Keratinocyte (primary cell): ENCODE measurements at regions not wholly inside any gene's neighbourhood (a gene's known extent, or its start where the extent isn't known, plus 50 kb on each side); places are given as distances from the start of the nearest gene placed in this dataset.

ENCODE experiments used
- DNase-seq: peaks from one replicate; pipeline ENCODE4 v3.0.0-alpha.2; 2011; ENCODE audit warnings: low read depth, missing footprints, low spot score
- FAIRE-seq: peaks from 2 replicates; lab custom pipeline; 2011; peaks lifted over from hg19 to GRCh38; lab: Jason Lieb, UNC
- H2AFZ ChIP-seq: 2 replicates; pipeline ENCODE4 v1.6.0; 2012; ENCODE audit warnings: low read length, control low read depth, inconsistent platforms; ENCODE audit not compliant: control insufficient read depth
- H3K27ac ChIP-seq: 2 replicates; pipeline ENCODE4 v1.5.1; 2011; ENCODE audit warnings: low read length; ENCODE audit not compliant: control insufficient read depth, insufficient read depth
- H3K27me3 ChIP-seq: 3 replicates; pipeline ENCODE4 v1.6.0; 2011; ENCODE audit warnings: low read length; ENCODE audit not compliant: control insufficient read depth, insufficient read depth; ENCODE audit errors: extremely low read depth
- H3K36me3 ChIP-seq, 2 experiments: 2 replicates in 1 of 2; 3 replicates in 1 of 2; pipeline ENCODE4 v1.5.1; 2011; ENCODE audit warnings: low read length in 2 of 2, mild to moderate bottlenecking in 1 of 2; ENCODE audit not compliant: control insufficient read depth in 2 of 2, insufficient read depth in 2 of 2; ENCODE audit errors: extremely low read depth in 1 of 2
- H3K4me1 ChIP-seq: 3 replicates; pipeline ENCODE4 v1.5.1; 2011; ENCODE audit warnings: low read length; ENCODE audit not compliant: control insufficient read depth, insufficient read depth; ENCODE audit errors: extremely low read depth
- H3K4me2 ChIP-seq: 3 replicates; pipeline ENCODE4 v1.6.0; 2011; ENCODE audit warnings: low read depth, low read length; ENCODE audit not compliant: control insufficient read depth, insufficient read depth; ENCODE audit errors: extremely low read depth
- H3K4me3 ChIP-seq, 3 experiments: fragments of 200-600 bp in 1 of 3; sonication (generic) in 1 of 3; 2 replicates in 2 of 3; 3 replicates in 1 of 3; pipeline ENCODE4 v1.5.1; 2011 to 2016; ENCODE audit warnings: low read length in 3 of 3, mild to moderate bottlenecking in 3 of 3, control low read depth in 2 of 3, inconsistent platforms in 1 of 3, low read depth in 1 of 3, mixed read lengths in 1 of 3, mixed run types in 1 of 3, moderate library complexity in 1 of 3; ENCODE audit not compliant: control insufficient read depth in 2 of 3, insufficient read depth in 2 of 3; ENCODE audit errors: extremely low read depth in 1 of 3
- H3K79me2 ChIP-seq: 2 replicates; pipeline ENCODE4 v1.6.0; 2012; ENCODE audit warnings: low read length; ENCODE audit not compliant: control insufficient read depth, insufficient read depth
- H3K9ac ChIP-seq: 3 replicates; pipeline ENCODE4 v1.6.0; 2011; ENCODE audit warnings: low read length; ENCODE audit not compliant: control insufficient read depth, insufficient read depth; ENCODE audit errors: extremely low read depth
- H3K9me1 ChIP-seq: 3 replicates; pipeline ENCODE4 v1.6.0; 2011; ENCODE audit warnings: low read length; ENCODE audit not compliant: control insufficient read depth, insufficient read depth; ENCODE audit errors: extremely low read depth
- H3K9me3 ChIP-seq: 2 replicates; pipeline ENCODE4 v1.5.1; 2012; ENCODE audit warnings: low read depth, low read length; ENCODE audit not compliant: control insufficient read depth
- H4K20me1 ChIP-seq: 3 replicates; pipeline ENCODE4 v1.6.0; 2011; ENCODE audit warnings: low read length; ENCODE audit not compliant: control insufficient read depth, insufficient read depth; ENCODE audit errors: extremely low read depth
- CTCF ChIP-seq, 3 experiments: IDR thresholded peaks in 1 of 3; conservative IDR thresholded peaks in 1 of 3; optimal IDR thresholded peaks in 1 of 3; 2 replicates in 2 of 3; 3 replicates in 1 of 3; pipeline versions ENCODE3 to v1.5.1; 2011; ENCODE audit warnings: low read length in 3 of 3, mild to moderate bottlenecking in 3 of 3, moderate library complexity in 2 of 3, control low read depth in 1 of 3, inconsistent platforms in 1 of 3; ENCODE audit not compliant: insufficient read depth in 2 of 3; ENCODE audit errors: extremely low read depth in 1 of 3
- EZH2 ChIP-seq: IDR thresholded peaks from one replicate; pipeline ENCODE4 v1.6.1; 2012; ENCODE audit warnings: inconsistent platforms, mild to moderate bottlenecking, low read length, moderate library complexity
- dilution Hi-C: fragments of 300-500 bp; cut with MboI; formaldehyde crosslinking; loops from one replicate; pipeline ENCODE4 v1.7.0; 2020; ENCODE audit warnings: low sequenced_read_pairs; ENCODE audit not compliant: extremely low pct_ligation_motif_present

DNA sequence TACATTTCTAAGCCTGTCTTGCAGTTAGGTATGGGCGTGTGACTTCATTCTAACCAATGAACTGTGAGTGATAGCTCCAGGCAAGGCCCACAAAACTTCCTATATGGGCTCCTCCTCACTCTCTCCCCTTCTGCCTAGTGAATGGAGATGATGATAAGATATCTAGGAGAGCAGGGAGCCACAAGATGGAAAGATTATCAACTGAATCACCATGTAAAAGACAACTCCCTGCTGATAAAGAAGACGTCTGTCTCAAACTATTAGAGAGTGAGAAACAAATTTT is 237.1 kb downstream of the GPD2 start:
- dilution Hi-C loops: no loop called here
- DNase-seq (no peak), FAIRE-seq (peak; percentile 44)
- Histone ChIP-seq H3K36me3 (no peaks in the 10 kb centered on the region), H3K4me3 (no peak overlapping the region), H4K20me1 (no peaks in the 10 kb centered on the region), H3K9ac (no peak overlapping the region), H3K9me3 (no peaks in the 10 kb centered on the region), H3K27me3 (no peaks in the 10 kb centered on the region), H2AFZ (no peak overlapping the region), H3K4me2 (no peak overlapping the region), H3K79me2 (no peaks in the 10 kb centered on the region), H3K4me1 (peaks cover 5% of the 10 kb centered on the region), H3K9me1 (no peaks in the 10 kb centered on the region), H3K27ac (no peak overlapping the region)
- TF ChIP-seq EZH2: no peak
- no peak for TF ChIP-seq CTCF (optimal IDR thresholded peaks at IDR 0.05 in 1 of 3, IDR thresholded peaks at IDR 0.05 in 1 of 3, conservative IDR thresholded peaks at IDR 0.05 in 1 of 3; ENCODE audit: extremely low read depth in 1 of 3, insufficient read depth in 2 of 3, low read length in 3 of 3)

DNA sequence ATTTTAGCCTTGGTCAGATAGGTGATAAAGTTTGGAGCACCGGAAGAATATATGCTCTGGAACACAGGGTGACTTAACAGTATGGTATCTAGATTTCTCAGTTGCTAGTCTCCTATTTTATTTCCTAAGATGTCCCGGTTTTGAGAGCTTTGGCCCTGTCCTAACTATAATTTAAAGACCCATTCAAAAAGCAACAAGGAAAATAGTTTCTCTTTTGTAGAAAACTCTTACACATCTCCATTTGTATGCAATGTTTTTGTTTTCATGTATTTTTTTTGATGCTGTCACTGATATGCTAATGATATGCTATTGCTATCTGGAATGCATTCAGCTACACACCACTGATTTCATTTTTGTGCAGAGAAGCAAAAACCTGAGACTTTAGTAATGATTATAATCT is 237.8 kb downstream of the GPD2 start:
- H3K27me3 ChIP-seq: no peaks in the 10 kb centered on the region
- H3K36me3 ChIP-seq: no peaks in the 10 kb centered on the region
- H3K4me3 ChIP-seq: no peak overlapping the region
- H4K20me1 ChIP-seq: no peaks in the 10 kb centered on the region
- peaks cover 5% of the 10 kb centered on the region for H3K4me1 ChIP-seq
- H3K79me2 ChIP-seq: no peaks in the 10 kb centered on the region
- H3K9me1 ChIP-seq: no peaks in the 10 kb centered on the region
- no peak overlapping the region for H3K4me2 ChIP-seq
- peak; percentile 44 for FAIRE-seq
- TF ChIP-seq EZH2 (no peak), CTCF (optimal IDR thresholded peaks at IDR 0.05 in 1 of 3, IDR thresholded peaks at IDR 0.05 in 1 of 3, conservative IDR thresholded peaks at IDR 0.05 in 1 of 3; ENCODE audit: extremely low read depth in 1 of 3, insufficient read depth in 2 of 3, low read length in 3 of 3) (no peak)
- H2AFZ ChIP-seq: no peak overlapping the region
- dilution Hi-C loops: no loop called here
- H3K27ac ChIP-seq: no peak overlapping the region
- no peak for DNase-seq
- H3K9ac ChIP-seq: no peak overlapping the region
- no peaks in the 10 kb centered on the region for H3K9me3 ChIP-seq
